ENCODE measurements at regions not wholly inside any gene's neighbourhood (a gene's known extent, or its start where the extent isn't known, plus 50 kb on each side); places are given as distances from the start of the nearest gene placed in this dataset.

GRCh38 chr2:189258616-189259365, 79.2 kb upstream of the COL5A2 start:
- TF ChIP-seq EZH2phosphoT487 (IDR thresholded peaks at IDR 0.05; ENCODE audit: insufficient read depth, low read depth) (no peak), EZH2 (IDR thresholded peaks at IDR 0.05; ENCODE audit: insufficient read depth, poor library complexity, severe bottlenecking) (no peak)

All from GM23248 (cell line).